Testis (tissue), 2 donors: ENCODE measurements at regions not wholly inside any gene's neighbourhood (a gene's known extent, or its start where the extent isn't known, plus 50 kb on each side); places are given as distances from the start of the nearest gene placed in this dataset.

Experiments used
- DNase-seq: peaks from one replicate; pipeline ENCODE4 v3.0.0-alpha.2; 2019
- H3K27ac ChIP-seq, 2 donors: fragments of 200-600 bp; sonication (generic); one replicate each; pipeline ENCODE4 v1.5.1; 2019
- H3K27me3 ChIP-seq: fragments of 200-600 bp; sonication (generic); one replicate; pipeline ENCODE4 v1.5.1; 2019
- H3K36me3 ChIP-seq: fragments of 200-600 bp; sonication (generic); one replicate; pipeline ENCODE4 v1.5.1; 2017; ENCODE audit warnings: low read depth; ENCODE audit errors: missing control alignments
- H3K4me1 ChIP-seq: fragments of 200-600 bp; sonication (generic); one replicate; pipeline ENCODE4 v1.5.1; 2019
- H3K4me3 ChIP-seq, 2 donors: fragments of 200-600 bp; sonication (generic); one replicate each; pipeline ENCODE4 v1.5.1; 2017 to 2019
- H3K9me3 ChIP-seq: fragments of 200-600 bp; sonication (generic); one replicate; pipeline ENCODE4 v1.5.1; 2017
- POLR2A ChIP-seq: fragments of 450-650 bp; IDR thresholded peaks from one replicate; pipeline ENCODE4 v1.6.1; 2017; ENCODE audit warnings: antibody characterized with exemption, mild to moderate bottlenecking, moderate library complexity
- WGBS, 2 donors: methylation state at CpG; one replicate each; pipeline ENCODE4 v1.1.5; 2018; 5-methylcytosine and 5-hydroxymethylcytosine counted together
- intact Hi-C: fragments of 100-400 bp; cut with DNase I; formaldehyde crosslinking; loops from one replicate; pipeline ENCODE4 v1.15.1; 2023; ENCODE audit warnings: low total_unique reads
- TF ChIP-seq, protein P1 (sequence below), 3 experiments: fragments of 450-650 bp in 2 of 3; fragments of 200-600 bp in 1 of 3; sonication (generic) in 1 of 3; IDR thresholded peaks; one replicate each; pipeline ENCODE4 v1.5.1; 2016 to 2019; ENCODE audit warnings: antibody characterized with exemption in 3 of 3, mild to moderate bottlenecking in 2 of 3, moderate library complexity in 1 of 3

- Histone ChIP-seq H3K36me3 (no peaks in the 10 kb centered on the region), H3K9me3 (no peaks in the 10 kb centered on the region), H3K27ac (no peak overlapping the region), H3K4me3 (peak overlapping the region in 1 of 2 donors; percentile 47), H3K4me1 (peaks cover 12% of the 10 kb centered on the region), H3K27me3 (no peaks in the 10 kb centered on the region)
- DNase-seq = no peak
- intact Hi-C loops = no loop called here
- no peak for TF ChIP-seq POLR2A
- TF ChIP-seq, protein P1, sequence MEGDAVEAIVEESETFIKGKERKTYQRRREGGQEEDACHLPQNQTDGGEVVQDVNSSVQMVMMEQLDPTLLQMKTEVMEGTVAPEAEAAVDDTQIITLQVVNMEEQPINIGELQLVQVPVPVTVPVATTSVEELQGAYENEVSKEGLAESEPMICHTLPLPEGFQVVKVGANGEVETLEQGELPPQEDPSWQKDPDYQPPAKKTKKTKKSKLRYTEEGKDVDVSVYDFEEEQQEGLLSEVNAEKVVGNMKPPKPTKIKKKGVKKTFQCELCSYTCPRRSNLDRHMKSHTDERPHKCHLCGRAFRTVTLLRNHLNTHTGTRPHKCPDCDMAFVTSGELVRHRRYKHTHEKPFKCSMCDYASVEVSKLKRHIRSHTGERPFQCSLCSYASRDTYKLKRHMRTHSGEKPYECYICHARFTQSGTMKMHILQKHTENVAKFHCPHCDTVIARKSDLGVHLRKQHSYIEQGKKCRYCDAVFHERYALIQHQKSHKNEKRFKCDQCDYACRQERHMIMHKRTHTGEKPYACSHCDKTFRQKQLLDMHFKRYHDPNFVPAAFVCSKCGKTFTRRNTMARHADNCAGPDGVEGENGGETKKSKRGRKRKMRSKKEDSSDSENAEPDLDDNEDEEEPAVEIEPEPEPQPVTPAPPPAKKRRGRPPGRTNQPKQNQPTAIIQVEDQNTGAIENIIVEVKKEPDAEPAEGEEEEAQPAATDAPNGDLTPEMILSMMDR (IDR thresholded peaks at IDR 0.05) = no peak
- 45 to 66% methylated on average over 8 of the region's 8 CpGs for WGBS, 2 donors
Measured at GRCh38 chr3:11095932-11096265, 58.4 kb upstream of the HRH1 start.

GRCh38 chr3:11096266-11097139 is 57.8 kb upstream of the HRH1 start:
- Histone ChIP-seq H3K36me3 (no peaks in the 10 kb centered on the region), H3K4me3 (no peak overlapping the region), H3K27ac (no peak overlapping the region), H3K9me3 (no peaks in the 10 kb centered on the region), H3K27me3 (no peaks in the 10 kb centered on the region), H3K4me1 (peaks cover 12% of the 10 kb centered on the region)
- peak; percentile 69 for DNase-seq
- 4 to 7% methylated on average over 17 to 23 of the region's 23 CpGs for WGBS, 2 donors
- no peak for TF ChIP-seq POLR2A
- TF ChIP-seq, protein P1 (IDR thresholded peaks at IDR 0.05) = no peak
- intact Hi-C loops = no loop called here

DNA sequence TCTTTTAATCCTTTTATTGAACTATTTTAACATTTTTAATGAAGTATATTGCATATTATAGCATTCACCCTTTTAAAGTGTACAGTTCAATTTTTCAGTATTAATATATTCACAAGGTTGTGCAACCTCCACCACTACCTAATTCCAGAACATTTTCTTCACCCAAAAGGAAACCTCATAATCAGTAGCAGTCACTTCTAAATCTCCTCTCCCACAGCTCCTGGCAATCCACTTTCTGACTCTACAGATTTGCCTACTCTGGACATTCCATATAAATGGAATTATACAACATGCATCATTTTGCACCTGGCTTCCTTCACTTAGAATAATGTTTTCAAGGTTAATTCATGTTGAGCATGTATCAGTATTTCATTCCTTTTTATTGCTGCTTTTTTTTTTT is 55.0 kb upstream of the HRH1 start:
- DNase-seq = no peak
- Histone ChIP-seq H3K27me3 (no peaks in the 10 kb centered on the region), H3K4me3 (no peak overlapping the region), H3K4me1 (peaks cover 12% of the 10 kb centered on the region), H3K9me3 (no peaks in the 10 kb centered on the region), H3K27ac (no peak overlapping the region), H3K36me3 (no peaks in the 10 kb centered on the region)
- TF ChIP-seq POLR2A = no peak
- intact Hi-C loops = no loop called here
